Left cardiac atrium (tissue), 4 donors: ENCODE measurements at regions not wholly inside any gene's neighbourhood (a gene's known extent, or its start where the extent isn't known, plus 50 kb on each side); places are given as distances from the start of the nearest gene placed in this dataset.
A peak's percentile ranks its signal among the peaks of the same experiment; 100 is the strongest.

ENCODE experiments used
- ATAC-seq, 2 donors: fragments of 200-7000 bp; cut with Tn5 transposase; one replicate each; pipeline ENCODE4 v1.9.1; 2020; ENCODE audit warnings: mild to moderate bottlenecking in 2 of 2, moderate library complexity in 2 of 2
- DNase-seq: peaks from one replicate; pipeline ENCODE4 v3.0.0-alpha.2; 2020
- intact Hi-C, 2 donors: fragments of 100-400 bp; cut with DNase I; formaldehyde crosslinking; loops; one replicate each; pipeline versions ENCODE4 v1.14.1 to v1.15.1; 2022 to 2023
- donor health status: DM: no; HTN: yes; CAD: no.
- donor health status: DM: no; HTN: yes; CAD: no; lungs with severe emphysema.
- donor health status: DM: yes; HTN: yes; CAD: no.
- donor health status: Dilated cardiomyopathy.

DNA sequence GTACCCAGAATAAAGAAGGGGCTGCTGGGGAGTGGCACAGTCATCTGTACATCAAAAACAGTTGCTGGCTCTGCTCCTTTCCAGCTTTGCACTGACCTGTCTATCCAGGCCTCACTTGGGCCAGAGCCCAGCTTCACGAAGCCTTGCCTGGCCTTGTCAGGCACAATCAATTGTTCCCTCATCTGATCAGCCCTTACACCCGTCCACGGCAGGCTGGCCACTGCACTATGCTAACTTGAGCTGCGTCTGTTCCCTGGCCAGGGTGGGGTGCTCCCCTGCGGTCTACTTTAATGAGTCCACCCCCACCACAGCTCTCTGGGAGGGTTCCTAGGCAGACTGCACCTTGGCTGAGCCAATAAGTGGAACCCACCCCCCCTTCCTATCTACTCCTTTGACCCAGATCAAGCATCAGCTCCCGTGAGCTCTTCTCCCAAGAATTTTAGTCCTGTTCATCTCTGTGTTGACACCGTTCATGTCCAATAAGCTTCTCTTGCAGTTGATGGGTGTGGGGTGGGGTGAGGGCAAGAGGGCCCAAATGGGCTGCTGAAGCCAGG is 74.3 kb upstream of the MLN start:
- ATAC-seq = no peak
- DNase-seq = no peak
- intact Hi-C loops = no loop called here

DNA sequence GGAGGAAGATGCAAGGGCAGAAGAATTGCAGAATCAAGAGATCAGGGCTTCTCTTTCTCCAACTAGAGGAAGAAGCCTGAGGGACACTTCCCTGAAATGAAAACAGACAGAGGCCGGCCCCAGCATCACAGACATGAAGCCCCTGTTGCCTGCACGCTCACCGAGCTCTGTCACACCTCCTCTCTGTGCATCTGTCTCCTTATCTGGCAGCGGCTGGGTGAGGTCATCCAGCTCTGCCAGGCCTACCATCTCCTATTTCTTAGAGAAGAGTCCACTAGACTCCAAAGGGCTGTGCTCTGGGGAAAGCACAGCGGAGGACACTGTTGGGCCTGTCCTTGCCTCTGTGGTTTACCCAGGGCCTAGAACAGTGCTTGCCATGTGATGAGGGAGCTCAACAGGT is 71.9 kb upstream of the MLN start:
- ATAC-seq = peak in 1 of 2 donors; percentile 54
- no peak for DNase-seq
- intact Hi-C loops = no loop called here

GRCh38 chr6:33875141-33875581 is 71.4 kb upstream of the MLN start:
- intact Hi-C loops = no loop called here
- ATAC-seq (no peak), DNase-seq (no peak)

- ATAC-seq (no peak), DNase-seq (no peak)
- intact Hi-C loops = no loop called here
Observed at GRCh38 chr6:33874136-33874760, 70.4 kb upstream of the MLN start.

DNA sequence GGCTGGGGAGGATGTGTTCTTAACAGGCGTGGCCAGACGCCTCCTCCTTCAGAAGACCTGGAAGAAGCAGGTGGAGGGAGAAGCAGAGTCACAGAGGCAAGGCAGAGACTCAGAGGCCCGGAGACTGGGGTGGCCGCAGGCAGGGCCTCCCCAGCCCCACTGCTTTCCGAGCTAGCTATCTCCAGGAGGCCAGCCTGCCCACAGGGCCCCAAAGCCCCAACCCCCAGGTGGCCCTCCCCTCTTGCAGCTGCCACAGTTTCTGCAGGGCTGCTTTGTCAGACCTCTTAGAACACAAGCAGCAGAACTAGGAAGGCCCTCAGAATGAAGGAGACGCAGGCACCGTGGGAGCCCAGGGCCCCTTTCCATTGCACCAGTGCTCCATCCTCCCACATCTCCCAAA is 69.0 kb upstream of the MLN start:
- intact Hi-C loops = no loop called here
- DNase-seq (no peak), ATAC-seq (no peak)

DNA sequence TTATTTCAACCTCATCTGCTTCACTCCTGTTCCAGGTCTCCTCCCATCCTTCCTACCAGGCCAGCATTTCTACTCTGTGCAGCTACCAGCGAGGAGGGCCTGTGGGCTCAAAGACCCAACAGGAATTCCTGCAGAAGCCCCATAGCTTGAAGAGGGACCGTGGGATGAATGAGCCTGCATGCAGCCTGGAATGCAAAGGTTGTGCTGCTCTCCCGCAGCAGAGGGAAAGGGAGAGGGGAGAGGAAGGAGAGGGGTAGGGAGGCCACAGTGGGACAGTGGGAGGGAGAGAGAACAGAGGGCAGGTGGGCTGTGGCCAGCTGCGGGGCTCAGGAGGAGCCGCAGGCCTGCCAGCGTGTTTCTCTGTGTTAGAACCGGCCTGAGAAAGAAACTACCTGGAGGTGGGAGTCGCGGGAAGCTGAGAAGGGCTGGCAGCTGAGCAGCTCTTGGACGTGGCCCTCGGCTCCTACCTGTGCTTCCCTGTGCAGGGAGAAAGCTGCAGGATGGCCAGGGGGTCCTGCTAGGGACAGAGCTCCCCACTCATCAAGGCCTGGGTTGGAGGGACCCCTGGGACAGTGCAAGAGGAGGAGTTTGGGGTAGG is 66.1 kb upstream of the MLN start:
- ATAC-seq = no peak
- DNase-seq = no peak
- intact Hi-C loops = no loop called here

- no peak for DNase-seq
- intact Hi-C loops = no loop called here
- no peak for ATAC-seq
Observed at GRCh38 chr6:33869121-33869520, 65.3 kb upstream of the MLN start.

DNA sequence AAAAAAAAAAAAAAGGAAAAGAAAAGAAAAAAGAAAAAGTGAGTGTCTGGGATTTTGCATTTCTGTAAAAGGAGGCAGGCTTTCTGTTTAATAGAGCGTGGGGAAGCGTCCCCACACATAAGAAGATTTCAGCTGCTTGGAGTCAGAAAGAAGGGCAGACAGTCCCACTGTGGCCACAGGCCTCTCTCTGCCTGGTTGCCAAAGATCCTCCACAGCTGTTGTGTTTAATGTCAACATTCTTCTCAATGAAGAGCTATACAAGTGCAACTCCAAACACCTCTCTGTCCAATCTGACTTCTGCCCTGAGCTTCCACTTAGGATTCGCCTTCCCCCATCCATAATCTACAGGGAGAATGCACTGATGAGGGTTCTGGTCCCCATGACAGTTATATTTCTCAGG is 64.3 kb upstream of the MLN start:
- no peak for ATAC-seq
- intact Hi-C loops = no loop called here
- no peak for DNase-seq

DNA sequence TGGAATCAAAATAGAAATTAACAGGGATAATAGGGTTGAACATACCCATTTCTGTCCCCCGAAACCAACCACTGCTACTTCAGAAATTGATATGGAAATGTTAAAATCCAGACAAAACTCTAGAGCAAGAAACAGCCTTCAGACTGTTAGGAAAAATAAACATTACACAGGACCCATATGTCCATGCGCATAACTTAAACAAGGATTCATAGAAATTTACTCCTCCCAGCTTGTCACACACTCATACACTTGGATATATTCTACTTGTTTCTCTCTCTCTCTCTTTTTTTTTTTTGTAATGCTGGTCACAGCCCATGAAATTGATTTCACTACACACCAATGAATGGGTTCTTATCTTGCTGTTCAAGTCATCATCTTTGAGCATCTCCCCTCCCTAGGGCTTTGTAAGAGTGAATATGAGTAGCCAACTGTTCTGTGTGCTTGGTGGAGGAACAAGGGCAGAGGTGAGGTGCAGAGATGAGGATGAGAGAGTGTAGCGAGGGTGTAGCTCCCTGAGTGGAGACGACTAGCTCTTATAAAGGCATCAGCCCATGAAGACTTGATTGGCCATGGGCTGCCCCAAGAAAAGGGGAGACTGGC is 61.8 kb upstream of the MLN start:
- intact Hi-C loops = no loop called here
- DNase-seq = no peak
- no peak for ATAC-seq

DNA sequence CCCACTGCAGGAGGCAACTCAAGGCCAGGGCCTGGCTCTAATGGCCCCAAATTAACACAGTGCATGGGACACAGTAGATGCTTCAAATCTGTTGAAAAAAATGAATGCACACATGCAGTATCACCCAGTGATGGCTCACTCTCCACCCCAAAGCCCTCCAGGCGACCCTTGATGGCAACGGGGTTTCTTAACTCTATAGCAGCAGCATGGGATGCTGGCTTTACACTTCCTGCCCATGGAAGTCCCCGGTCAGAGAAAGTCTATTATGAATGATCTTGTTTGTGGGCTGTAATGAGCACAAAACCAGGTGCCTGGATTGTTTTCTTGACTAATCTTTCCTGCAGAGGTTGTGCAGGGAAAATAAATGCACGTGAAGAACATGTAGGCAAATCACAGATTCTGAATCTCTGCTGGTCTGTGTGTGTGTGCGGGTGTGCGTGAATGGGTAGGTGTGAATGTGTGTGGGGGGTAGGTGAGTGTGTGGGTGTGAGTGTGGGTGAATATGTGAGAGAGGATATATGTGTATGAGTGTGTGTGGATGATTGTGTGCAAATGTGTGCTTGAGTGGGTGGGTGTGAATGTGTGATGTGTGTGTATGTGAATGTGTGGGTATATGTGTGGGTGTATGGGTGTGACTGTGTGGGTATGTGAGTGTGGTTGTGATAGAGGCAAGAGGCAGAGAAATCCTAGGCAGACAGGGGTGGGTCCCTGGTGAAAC is 60.1 kb upstream of the MLN start:
- DNase-seq (no peak), ATAC-seq (no peak)
- intact Hi-C loops = no loop called here

GRCh38 chr6:33863084-33863483 is 59.3 kb upstream of the MLN start:
- intact Hi-C loops = no loop called here

DNA sequence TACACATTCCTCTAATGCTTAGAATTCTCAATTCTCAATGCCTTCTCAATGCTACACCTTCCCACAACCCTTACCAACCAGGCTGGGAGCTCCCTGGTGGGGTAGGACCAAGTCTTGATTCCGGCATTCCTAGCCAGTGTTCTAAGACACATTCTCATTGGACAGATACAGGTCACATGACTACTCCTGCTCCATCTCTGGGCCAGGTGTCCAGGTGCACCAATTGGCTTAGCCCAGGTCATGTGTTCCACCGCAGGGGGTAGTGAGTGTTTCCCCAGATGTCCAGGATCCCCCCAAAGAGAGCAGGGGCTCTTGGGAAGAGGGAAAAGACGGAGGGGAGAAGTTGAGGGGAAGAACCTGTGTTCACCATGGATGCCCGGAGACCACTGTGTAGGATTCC is 58.7 kb upstream of the MLN start:
- intact Hi-C loops = no loop called here
- ATAC-seq = no peak
- DNase-seq = no peak

More at GRCh38 chr6:33863084-33863483, 59.3 kb upstream of the MLN start:
- ATAC-seq = no peak
- no peak for DNase-seq

- DNase-seq (no peak), ATAC-seq (no peak)
- intact Hi-C loops = no loop called here
Observed at GRCh38 chr6:33861722-33862121, 57.9 kb upstream of the MLN start.

- intact Hi-C loops = no loop called here
- no peak for DNase-seq
- ATAC-seq = no peak
Observed at GRCh38 chr6:33860706-33861474, 57.1 kb upstream of the MLN start.

GRCh38 chr6:33860006-33860405 is 56.2 kb upstream of the MLN start:
- intact Hi-C loops = no loop called here
- DNase-seq = no peak
- ATAC-seq = no peak

DNA sequence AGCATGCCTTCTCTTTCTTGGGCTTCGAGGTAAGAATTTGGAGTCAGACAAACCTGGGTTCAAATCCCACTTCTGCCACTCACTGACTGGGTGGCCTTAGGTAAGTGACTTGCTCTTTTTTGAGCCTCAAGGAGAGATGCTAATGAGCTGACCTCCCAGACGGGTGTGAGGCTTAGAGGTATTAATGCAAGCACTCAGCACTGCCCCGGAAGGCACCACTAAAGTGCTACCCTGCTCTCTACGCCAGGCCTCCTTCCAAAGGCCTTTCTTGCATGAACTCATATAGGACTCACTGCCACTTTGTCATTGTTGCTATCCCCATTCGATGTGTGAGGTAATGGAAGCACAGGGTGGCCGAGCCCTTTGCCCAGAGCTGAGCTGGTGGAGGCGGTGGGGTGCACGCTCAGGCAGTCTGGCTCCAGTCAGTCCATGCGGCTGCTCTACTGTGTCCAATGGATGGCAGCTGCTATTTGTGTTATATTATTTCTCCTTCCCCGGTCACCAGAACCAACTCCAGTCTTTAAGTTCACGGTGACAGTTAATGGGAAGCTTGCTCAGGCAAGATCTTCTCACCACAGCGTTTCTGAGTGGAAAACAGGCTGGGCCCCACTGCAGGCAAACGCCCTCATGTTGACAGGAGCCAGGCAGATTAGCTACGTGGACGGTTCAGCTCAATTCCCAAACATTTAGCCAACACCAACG is 55.2 kb upstream of the MLN start:
- DNase-seq (no peak), ATAC-seq (peak in 1 of 2 donors; percentile 17)
- intact Hi-C loops = loop anchor here in 1 of 2 donors (10.0 kb wide), 1 partner anchor 166 kb away; no protein-coding TSS in a partner anchor

DNA sequence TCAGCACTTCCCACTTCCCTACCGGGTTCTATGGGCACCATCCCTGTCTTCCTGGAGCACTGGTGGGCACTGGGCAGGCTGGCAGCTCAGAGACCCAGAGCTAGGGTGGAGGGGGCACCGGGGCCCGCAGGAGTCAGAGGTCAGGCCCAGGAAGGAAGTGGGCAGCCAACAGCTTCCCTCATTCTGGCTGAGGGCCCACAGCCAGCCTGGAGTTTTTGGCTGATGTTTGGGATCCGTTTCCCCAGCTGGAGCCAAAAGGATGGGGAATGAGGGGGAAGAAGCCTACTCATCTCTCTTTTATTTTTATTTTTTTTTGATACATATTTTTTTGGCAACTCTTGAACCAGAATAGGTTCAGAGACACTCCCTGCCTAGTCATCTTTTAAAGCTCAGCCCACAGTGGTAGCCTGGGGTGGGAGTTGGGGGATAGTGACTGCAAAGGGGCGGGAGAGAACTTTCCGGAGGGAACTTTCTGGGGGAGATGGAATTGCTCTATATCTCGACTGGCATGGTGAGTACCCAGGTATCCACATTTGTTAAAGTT is 54.2 kb upstream of the MLN start:
- no peak for DNase-seq
- peak in 1 of 2 donors; percentile 57 for ATAC-seq
- intact Hi-C loops = loop anchor here in 1 of 2 donors (10.0 kb wide), 1 partner anchor 167 kb away; no protein-coding TSS in a partner anchor
